IMR-90 (cell line): ENCODE measurements at regions not wholly inside any gene's neighbourhood (a gene's known extent, or its start where the extent isn't known, plus 50 kb on each side); places are given as distances from the start of the nearest gene placed in this dataset.

Experiments
- ATAC-seq: fragments of 200-7000 bp; cut with Tn5 transposase; 2 replicates; pipeline ENCODE4 v1.9.1; 2020; ENCODE audit warnings: low read depth, mild to moderate bottlenecking, moderate library complexity
- BruUV-seq: library from RNA; stranded (reverse); fragments of 400-500 nt; replicated peaks from 2 replicates; lab custom pipeline; 2021; lab: Mats Ljungman, UMichigan
- CTCF ChIA-PET: fragments of 300-600 bp; formaldehyde crosslinking; extraction: SDS; loops from one replicate; lab custom pipeline; 2021; ENCODE audit warnings: antibody characterized with exemption; lab: Yijun Ruan, JAX
- POLR2A ChIA-PET: fragments of 300-600 bp; sonication (Branson Sonifier 250); formaldehyde crosslinking; loops from one replicate; lab custom pipeline; 2022; ENCODE audit warnings: antibody characterized with exemption; ENCODE audit not compliant: unreplicated experiment; lab: Charles Lee
- DNase-seq: peaks from one replicate; pipeline ENCODE4 v3.0.0; 2013
- H2AFZ ChIP-seq: replicated peaks from 2 replicates; pipeline ENCODE3; 2013; ENCODE audit warnings: low read length, mild to moderate bottlenecking; ENCODE audit not compliant: poor library complexity
- H2AK5ac ChIP-seq: 2 replicates; pipeline ENCODE4 v1.6.1; 2013; ENCODE audit warnings: low read depth, low read length, inconsistent platforms
- H2AK9ac ChIP-seq: replicated peaks from 2 replicates; pipeline ENCODE3; 2013; ENCODE audit warnings: mild to moderate bottlenecking, low read depth, low read length, moderate library complexity; ENCODE audit not compliant: poor library complexity
- H2BK120ac ChIP-seq: 2 replicates; pipeline ENCODE4 v1.6.1; 2013; ENCODE audit warnings: low read depth, low read length, inconsistent platforms
- H2BK15ac ChIP-seq: 3 replicates; pipeline ENCODE4 v1.6.1; 2013; ENCODE audit warnings: low read depth, low read length, inconsistent platforms
- H2BK20ac ChIP-seq: 2 replicates; pipeline ENCODE4 v1.6.1; 2013; ENCODE audit warnings: low read depth, mild to moderate bottlenecking, inconsistent platforms, low read length, moderate library complexity
- H2BK5ac ChIP-seq: 2 replicates; pipeline ENCODE4 v1.6.1; 2013; ENCODE audit warnings: mild to moderate bottlenecking, low read depth, low read length, inconsistent platforms; ENCODE audit not compliant: poor library complexity, severe bottlenecking
- H3K14ac ChIP-seq: replicated peaks from 2 replicates; pipeline ENCODE4 v1.6.1; 2013; ENCODE audit warnings: low read depth, low read length, inconsistent platforms
- H3K18ac ChIP-seq: 2 replicates; pipeline ENCODE4 v1.6.1; 2013; ENCODE audit warnings: low read depth, low read length, control low read depth
- H3K23ac ChIP-seq: 2 replicates; pipeline ENCODE4 v1.6.1; 2013; ENCODE audit warnings: low read depth, low read length, inconsistent platforms
- H3K27ac ChIP-seq: 2 replicates; pipeline ENCODE4 v1.5.1; 2013; ENCODE audit warnings: mild to moderate bottlenecking, control low read depth, low read length; ENCODE audit not compliant: insufficient read depth
- H3K27me3 ChIP-seq: 2 replicates; pipeline ENCODE4 v1.6.1; 2013; ENCODE audit warnings: low read length; ENCODE audit not compliant: control insufficient read depth, insufficient read depth
- H3K36me3 ChIP-seq: 2 replicates; pipeline ENCODE4 v1.6.1; 2013; ENCODE audit warnings: low read length, mixed read lengths; ENCODE audit not compliant: control insufficient read depth, insufficient read depth
- H3K4ac ChIP-seq: 2 replicates; pipeline ENCODE4 v1.6.1; 2013; ENCODE audit warnings: low read depth, low read length, inconsistent platforms
- H3K4me1 ChIP-seq: 2 replicates; pipeline ENCODE4 v1.6.1; 2013; ENCODE audit warnings: low read length, mixed read lengths; ENCODE audit not compliant: control insufficient read depth, insufficient read depth
- H3K4me2 ChIP-seq: 2 replicates; pipeline ENCODE4 v1.6.1; 2013; ENCODE audit warnings: low read depth, mild to moderate bottlenecking, control low read depth, low read length, moderate library complexity
- H3K4me3 ChIP-seq: 2 replicates; pipeline ENCODE4 v1.5.1; 2013; ENCODE audit warnings: low read depth, mild to moderate bottlenecking, control low read depth, low read length, moderate library complexity; ENCODE audit not compliant: insufficient read depth
- H3K56ac ChIP-seq: 2 replicates; pipeline ENCODE4 v1.6.1; 2013; ENCODE audit warnings: low read length, inconsistent platforms; ENCODE audit not compliant: insufficient read depth; ENCODE audit errors: extremely low read depth
- H3K79me1 ChIP-seq, 2 experiments: 2 replicates each; pipeline ENCODE4 v1.6.1; 2013; ENCODE audit warnings: low read length in 2 of 2, inconsistent platforms in 1 of 2, low read depth in 1 of 2
- H3K9ac ChIP-seq: 2 replicates; pipeline ENCODE4 v1.6.1; 2013; ENCODE audit warnings: low read depth, low read length, control low read depth
- H3K9me1 ChIP-seq: 2 replicates; pipeline ENCODE4 v1.6.1; 2013; ENCODE audit warnings: low read length, inconsistent platforms; ENCODE audit not compliant: insufficient read depth
- H3K9me3 ChIP-seq: 2 replicates; pipeline ENCODE4 v1.6.1; 2013; ENCODE audit warnings: low read length; ENCODE audit not compliant: control insufficient read depth, insufficient read depth
- H4K20me1 ChIP-seq: 2 replicates; pipeline ENCODE4 v1.6.1; 2013; ENCODE audit warnings: low read length, inconsistent platforms; ENCODE audit not compliant: insufficient read depth
- H4K5ac ChIP-seq: 2 replicates; pipeline ENCODE4 v1.6.1; 2013; ENCODE audit warnings: mild to moderate bottlenecking, low read depth, low read length, control low read depth
- H4K8ac ChIP-seq, 2 experiments: 2 replicates each; pipeline ENCODE4 v1.6.1; 2013; ENCODE audit warnings: low read depth in 2 of 2, low read length in 2 of 2, control low read depth in 1 of 2, inconsistent platforms in 1 of 2
- H4K91ac ChIP-seq: 2 replicates; pipeline ENCODE4 v1.6.1; 2013; ENCODE audit warnings: low read depth, low read length, inconsistent platforms; ENCODE audit not compliant: insufficient read depth
- BHLHE40 ChIP-seq: fragments of 150-350 bp; IDR thresholded peaks from 2 replicates; pipeline ENCODE4 v1.6.1; 2016; ENCODE audit warnings: mild to moderate bottlenecking, low read depth, low read length
- CHD1 ChIP-seq: IDR thresholded peaks from 2 replicates; pipeline ENCODE4 v1.6.1; 2012; ENCODE audit warnings: low read depth, low read length, improper control_type of control experiment
- CTCF ChIP-seq: conservative IDR thresholded peaks from 2 replicates; pipeline ENCODE4 v1.5.1; 2012; ENCODE audit warnings: mild to moderate bottlenecking, low read depth, low read length, improper control_type of control experiment
- FOS ChIP-seq: fragments of 150-350 bp; IDR thresholded peaks from 2 replicates; pipeline ENCODE4 v1.6.1; 2016; ENCODE audit warnings: low read depth, low read length
- MAZ ChIP-seq: IDR thresholded peaks from 2 replicates; pipeline ENCODE4 v1.6.1; 2012; ENCODE audit warnings: low read depth, mild to moderate bottlenecking, low read length, improper control_type of control experiment, moderate library complexity, borderline replicate concordance
- MXI1 ChIP-seq: IDR thresholded peaks from 2 replicates; pipeline ENCODE4 v1.6.1; 2012; ENCODE audit warnings: low read depth, mild to moderate bottlenecking, low read length, moderate library complexity, borderline replicate concordance
- NFE2L2 ChIP-seq: fragments of 150-350 bp; IDR thresholded peaks from 2 replicates; pipeline ENCODE4 v1.6.1; 2016; ENCODE audit warnings: low read depth, mild to moderate bottlenecking, low read length
- POLR2A ChIP-seq: IDR thresholded peaks from 2 replicates; pipeline ENCODE4 v1.6.1; 2012; ENCODE audit warnings: mild to moderate bottlenecking, low read depth, low read length
- RCOR1 ChIP-seq: IDR thresholded peaks from 2 replicates; pipeline ENCODE4 v1.6.1; 2012; ENCODE audit warnings: mild to moderate bottlenecking, low read length, improper control_type of control experiment; ENCODE audit not compliant: insufficient replicate concordance
- RFX5 ChIP-seq: IDR thresholded peaks from 2 replicates; pipeline ENCODE4 v1.8.0; 2012; ENCODE audit warnings: low read depth, mild to moderate bottlenecking, low read length, moderate library complexity
- USF2 ChIP-seq: fragments of 150-350 bp; IDR thresholded peaks from 2 replicates; pipeline ENCODE4 v1.6.1; 2017; ENCODE audit warnings: mild to moderate bottlenecking, antibody characterized with exemption, low read length, low read depth
- dilution Hi-C: fragments of 300-500 bp; cut with HindIII; formaldehyde crosslinking; loops from one replicate; pipeline ENCODE4 v1.14.3; 2018; ENCODE audit warnings: low sequenced_read_pairs; ENCODE audit not compliant: unreplicated experiment
- in situ Hi-C: fragments of 300-500 bp; cut with MboI; formaldehyde crosslinking; loops from 3 replicates; pipeline ENCODE4 v1.14.3; 2019; ENCODE audit warnings: low sequenced_read_pairs, inconsistent platforms, mixed read lengths
- intact Hi-C: fragments of 100-400 bp; cut with micrococcal nuclease; formaldehyde crosslinking; loops from 2 replicates; pipeline ENCODE4 v1.10.0; 2022

- Histone ChIP-seq H2BK20ac (no peak overlapping the region), H3K4me3 (no peak overlapping the region), H4K91ac (no peak overlapping the region), H4K20me1 (no peaks in the 10 kb centered on the region), H3K23ac (no peak overlapping the region), H2BK5ac (no peak overlapping the region), H3K56ac (no peak overlapping the region), H3K18ac (no peak overlapping the region), H3K9me3 (peaks cover 2% of the 10 kb centered on the region; the same call in 1 of the 2 replicates), H3K79me1 (no peaks in the 10 kb centered on the region), H3K9me1 (no peaks in the 10 kb centered on the region), H2AK5ac (no peak overlapping the region), H3K4ac (no peak overlapping the region), H3K4me1 (no peaks in the 10 kb centered on the region), H3K9ac (no peak overlapping the region), H3K14ac (no peak overlapping the region), H3K36me3 (no peaks in the 10 kb centered on the region), H2AK9ac (no peak overlapping the region), H2BK15ac (no peak overlapping the region), H4K5ac (no peak overlapping the region), H3K27ac (no peak overlapping the region), H2BK120ac (no peak overlapping the region), H2AFZ (no peak overlapping the region), H3K4me2 (no peak overlapping the region), H3K27me3 (no peaks in the 10 kb centered on the region), H4K8ac (no peak overlapping the region)
- intact Hi-C loops = no loop called here
- no TSS peak for BruUV-seq
- ChIA-PET POLR2A (no interaction called here), CTCF (no interaction called here)
- dilution Hi-C loops = no loop called here
- DNase-seq (no peak), ATAC-seq (no peak)
- in situ Hi-C loops = no loop called here
- TF ChIP-seq POLR2A = no peak
- TF ChIP-seq RCOR1 = no peak
- no peak for TF ChIP-seq MXI1
- TF ChIP-seq NFE2L2 = no peak
- no peak for TF ChIP-seq FOS
- no peak for TF ChIP-seq CTCF
- TF ChIP-seq MAZ = no peak
- TF ChIP-seq BHLHE40 = no peak
- no peak for TF ChIP-seq CHD1
- no peak for TF ChIP-seq RFX5
- TF ChIP-seq USF2 = no peak
Observed at GRCh38 chr20:48444249-48444648, 383.6 kb downstream of the PREX1 start.
